NT2/D1 (cell line): ENCODE measurements at regions not wholly inside any gene's neighbourhood (a gene's known extent, or its start where the extent isn't known, plus 50 kb on each side); places are given as distances from the start of the nearest gene placed in this dataset.

Experiments
- SUZ12 ChIP-seq: IDR thresholded peaks from 2 replicates; pipeline ENCODE4 v1.6.1; 2011; ENCODE audit not compliant: insufficient read length, insufficient read depth; ENCODE audit errors: extremely low read depth
- ZNF274 ChIP-seq: IDR thresholded peaks from 2 replicates; pipeline ENCODE4 v1.6.1; 2011; ENCODE audit warnings: mild to moderate bottlenecking, low read depth, low read length

GRCh38 chr14:89551955-89552354, 134.9 kb upstream of the FOXN3 start:
- no peak for TF ChIP-seq ZNF274
- TF ChIP-seq SUZ12: no peak
